Nephron (organoid): ENCODE measurements at regions not wholly inside any gene's neighbourhood (a gene's known extent, or its start where the extent isn't known, plus 50 kb on each side); places are given as distances from the start of the nearest gene placed in this dataset.
A peak's percentile ranks its signal among the peaks of the same experiment; 100 is the strongest.

Experiments used
- H3K27ac Mint-ChIP-seq, 3 experiments: 2 replicates each; pipeline ENCODE4 v1.8.0; 2020; ENCODE audit warnings: mixed read lengths in 3 of 3, mild to moderate bottlenecking in 2 of 3, moderate library complexity in 1 of 3
- H3K27me3 Mint-ChIP-seq: 2 replicates; pipeline ENCODE4 v1.8.0; 2021; ENCODE audit warnings: low read depth, mild to moderate bottlenecking, moderate library complexity, mixed read lengths
- H3K36me3 Mint-ChIP-seq: 2 replicates; pipeline ENCODE4 v1.8.0; 2020; ENCODE audit warnings: low read depth, mixed read lengths
- H3K4me1 Mint-ChIP-seq: 2 replicates; pipeline ENCODE4 v1.8.0; 2020; ENCODE audit warnings: mixed read lengths
- H3K4me3 Mint-ChIP-seq, 3 experiments: 2 replicates each; pipeline ENCODE4 v1.8.0; 2020; ENCODE audit warnings: mild to moderate bottlenecking in 3 of 3, mixed read lengths in 3 of 3, moderate library complexity in 2 of 3
- H3K9me3 Mint-ChIP-seq: 2 replicates; pipeline ENCODE4 v1.8.0; 2020; ENCODE audit warnings: mixed read lengths
- CTCF ChIP-seq, 3 experiments: fragments of 200-600 bp; sonication (generic); IDR thresholded peaks; one replicate each; pipeline ENCODE4 v1.5.0; 2021; ENCODE audit warnings: antibody characterized with exemption in 3 of 3; ENCODE audit not compliant: unreplicated experiment in 3 of 3

GRCh38 chr2:64338108-64338507, 115.9 kb upstream of the LGALSL start:
- Mint-ChIP-seq H3K4me1 (peaks cover 19% of the 10 kb centered on the region), H3K27me3 (peaks cover 6% of the 10 kb centered on the region), H3K4me3 (no peak overlapping the region), H3K36me3 (no peaks in the 10 kb centered on the region), H3K9me3 (no peaks in the 10 kb centered on the region), H3K27ac (no peak overlapping the region)
- TF ChIP-seq CTCF (IDR thresholded peaks at IDR 0.05; ENCODE audit: unreplicated experiment in 3 of 3), result no peak

- no peak overlapping the region for H3K4me3 Mint-ChIP-seq
- peaks cover 19% of the 10 kb centered on the region for H3K4me1 Mint-ChIP-seq
- TF ChIP-seq CTCF (IDR thresholded peaks at IDR 0.05; ENCODE audit: unreplicated experiment in 3 of 3), result no peak
- H3K9me3 Mint-ChIP-seq, result no peaks in the 10 kb centered on the region
- peaks cover 6% of the 10 kb centered on the region for H3K27me3 Mint-ChIP-seq
- no peaks in the 10 kb centered on the region for H3K36me3 Mint-ChIP-seq
- no peak overlapping the region for H3K27ac Mint-ChIP-seq
These were observed 115.0 kb upstream of the LGALSL start for GRCh38 chr2:64338910-64339500.

- Mint-ChIP-seq H3K4me3 (no peak overlapping the region), H3K27ac (peak overlapping the region in 1 of 3 experiments; percentile 18), H3K36me3 (no peaks in the 10 kb centered on the region), H3K27me3 (peaks cover 6% of the 10 kb centered on the region), H3K9me3 (no peaks in the 10 kb centered on the region), H3K4me1 (peaks cover 21% of the 10 kb centered on the region)
- TF ChIP-seq CTCF (IDR thresholded peaks at IDR 0.05; ENCODE audit: unreplicated experiment in 3 of 3), result no peak
These were observed 112.5 kb upstream of the LGALSL start for GRCh38 chr2:64341461-64341860.

GRCh38 chr2:64342195-64343099, 111.5 kb upstream of the LGALSL start:
- Mint-ChIP-seq H3K27ac (no peak overlapping the region), H3K4me3 (no peak overlapping the region), H3K36me3 (no peaks in the 10 kb centered on the region), H3K9me3 (no peaks in the 10 kb centered on the region), H3K27me3 (peaks cover 8% of the 10 kb centered on the region), H3K4me1 (peaks cover 21% of the 10 kb centered on the region)
- TF ChIP-seq CTCF (IDR thresholded peaks at IDR 0.05; ENCODE audit: unreplicated experiment in 3 of 3), result no peak

- Mint-ChIP-seq H3K4me3 (no peak overlapping the region), H3K27me3 (peaks cover 9% of the 10 kb centered on the region), H3K4me1 (peaks cover 19% of the 10 kb centered on the region), H3K9me3 (no peaks in the 10 kb centered on the region), H3K27ac (peak overlapping the region in 1 of 3 experiments; percentile 2), H3K36me3 (no peaks in the 10 kb centered on the region)
- no peak for TF ChIP-seq CTCF (IDR thresholded peaks at IDR 0.05; ENCODE audit: unreplicated experiment in 3 of 3)
These were observed 108.9 kb upstream of the LGALSL start for GRCh38 chr2:64344999-64345576.
